ENCODE measurements at regions not wholly inside any gene's neighbourhood (a gene's known extent, or its start where the extent isn't known, plus 50 kb on each side); places are given as distances from the start of the nearest gene placed in this dataset.
"Not testable (repeated sequence)": the region's sequence is repeated elsewhere in the genome, so short reads cannot be mapped to it uniquely, and the experiment has no call there.

DNA sequence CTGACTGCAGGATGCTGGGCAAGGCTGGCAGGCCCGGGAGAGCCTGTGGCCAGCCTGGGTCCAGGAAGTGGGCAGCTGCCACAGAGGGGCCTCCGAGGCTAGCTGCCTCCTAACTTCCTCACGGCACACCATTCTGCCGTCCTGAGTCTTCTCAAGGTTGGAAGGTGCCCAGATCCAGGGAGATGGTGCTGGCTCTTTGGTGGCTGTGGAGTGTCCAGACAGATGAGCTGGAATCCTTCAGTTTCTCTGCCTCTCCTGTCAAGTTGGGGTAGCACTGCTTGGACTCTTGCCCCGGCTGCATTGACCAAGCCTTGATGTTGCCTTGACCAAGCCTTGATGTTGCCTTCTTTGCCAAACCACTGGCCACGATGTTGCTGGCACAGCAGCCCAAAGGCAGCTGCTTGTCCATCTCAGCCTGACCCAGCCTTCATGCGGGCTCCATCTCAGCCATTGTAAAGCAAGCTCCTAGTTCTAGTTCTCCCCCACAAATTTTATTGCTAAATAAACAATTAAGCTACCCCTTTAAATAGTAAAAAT is 75.1 kb upstream of the AFDN start:
- TF ChIP-seq CTCF (IDR thresholded peaks at IDR 0.05), result no peak
- no peak for ATAC-seq
- H3K9me3 ChIP-seq, result no peaks in the 10 kb centered on the region
- no peaks in the 10 kb centered on the region for H3K4me1 ChIP-seq
- no peak overlapping the region for H3K27ac ChIP-seq
- no peak overlapping the region for H3K4me3 ChIP-seq
- H3K27me3 ChIP-seq (ENCODE audit: insufficient read depth in 3 of 3, low read length in 2 of 3), result peaks cover 0 to 3% (median 0%) of the 10 kb centered on the region in 3 donors
- intact Hi-C loops (cut with DNase I), result no loop called here
- no peaks in the 10 kb centered on the region for H3K36me3 ChIP-seq (ENCODE audit: insufficient read depth in 1 of 2, low read depth in 1 of 2)
- no peak for DNase-seq
- 61 to 75% (median 63%) methylated on average over 7 of the region's 7 CpGs for WGBS, 3 donors

DNA sequence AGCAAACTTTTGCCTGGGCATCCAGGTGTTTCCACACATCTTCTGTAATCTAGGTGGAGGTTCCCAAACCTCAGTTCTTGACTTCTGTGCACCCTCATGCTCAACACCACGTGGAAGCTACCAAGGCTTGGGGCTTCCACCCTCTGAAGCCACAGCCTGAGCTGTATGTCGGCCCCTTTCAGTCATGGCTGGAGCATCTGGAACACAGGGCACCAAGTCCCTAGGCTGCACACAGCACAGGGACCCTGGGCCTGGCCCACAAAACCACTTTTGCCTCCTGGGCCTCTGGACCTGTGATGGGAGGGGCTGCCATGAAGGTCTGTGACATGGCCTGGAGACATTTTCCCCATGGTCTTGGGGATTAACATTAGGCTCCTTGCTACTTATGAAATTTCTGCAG is 73.4 kb upstream of the AFDN start:
- intact Hi-C loops (cut with DNase I); H3K4me1 ChIP-seq; ATAC-seq; H3K4me3 ChIP-seq; DNase-seq; H3K36me3 ChIP-seq (ENCODE audit: insufficient read depth in 1 of 2, low read depth in 1 of 2); H3K27ac ChIP-seq; H3K9me3 ChIP-seq; H3K27me3 ChIP-seq (ENCODE audit: insufficient read depth in 3 of 3, low read length in 2 of 3): not testable (repeated sequence)
- 62 to 90% (median 65%) methylated on average over 2 of the region's 2 CpGs for WGBS, 3 donors

GRCh38 chr6:167754691-167755090 is 72.0 kb upstream of the AFDN start:
- no peaks in the 10 kb centered on the region for H3K4me1 ChIP-seq
- ATAC-seq, result no peak
- no peak overlapping the region for H3K4me3 ChIP-seq
- no peak for TF ChIP-seq CTCF (IDR thresholded peaks at IDR 0.05)
- no peaks in the 10 kb centered on the region for H3K36me3 ChIP-seq (ENCODE audit: insufficient read depth in 1 of 2, low read depth in 1 of 2)
- no peaks in the 10 kb centered on the region for H3K9me3 ChIP-seq
- DNase-seq, result no peak
- no peak overlapping the region for H3K27ac ChIP-seq
- H3K27me3 ChIP-seq (ENCODE audit: insufficient read depth in 3 of 3, low read length in 2 of 3), result no peaks in the 10 kb centered on the region
- intact Hi-C loops (cut with DNase I), result no loop called here
- WGBS, 3 donors, result 76 to 86% (median 79%) methylated on average over 10 of the region's 10 CpGs

GRCh38 chr6:167755461-167755860 is 71.2 kb upstream of the AFDN start:
- DNase-seq (no peak), ATAC-seq (no peak)
- H3K36me3 ChIP-seq (ENCODE audit: insufficient read depth in 1 of 2, low read depth in 1 of 2), result no peaks in the 10 kb centered on the region
- intact Hi-C loops (cut with DNase I), result no loop called here
- no peaks in the 10 kb centered on the region for H3K4me1 ChIP-seq
- H3K27me3 ChIP-seq (ENCODE audit: insufficient read depth in 3 of 3, low read length in 2 of 3), result no peaks in the 10 kb centered on the region
- no peaks in the 10 kb centered on the region for H3K9me3 ChIP-seq
- H3K27ac ChIP-seq, result no peak overlapping the region
- H3K4me3 ChIP-seq, result no peak overlapping the region
- TF ChIP-seq CTCF (IDR thresholded peaks at IDR 0.05), result no peak
- 96 to 98% (median 97%) methylated on average over 16 of the region's 16 CpGs for WGBS, 3 donors

GRCh38 chr6:167756597-167756996 is 70.1 kb upstream of the AFDN start:
- H3K9me3 ChIP-seq, result no peaks in the 10 kb centered on the region
- 87 to 92% (median 90%) methylated on average over 2 of the region's 2 CpGs for WGBS, 3 donors
- intact Hi-C loops (cut with DNase I), result no loop called here

More at GRCh38 chr6:167756597-167756996, 70.1 kb upstream of the AFDN start:
- Histone ChIP-seq H3K27ac (no peak overlapping the region), H3K27me3 (ENCODE audit: insufficient read depth in 3 of 3, low read length in 2 of 3) (no peaks in the 10 kb centered on the region), H3K4me1 (no peaks in the 10 kb centered on the region), H3K4me3 (no peak overlapping the region), H3K36me3 (ENCODE audit: insufficient read depth in 1 of 2, low read depth in 1 of 2) (no peaks in the 10 kb centered on the region)
- no peak for TF ChIP-seq CTCF (IDR thresholded peaks at IDR 0.05)
- ATAC-seq (no peak), DNase-seq (no peak)
